OCI-LY7 (cell line): ENCODE measurements at regions not wholly inside any gene's neighbourhood (a gene's known extent, or its start where the extent isn't known, plus 50 kb on each side); places are given as distances from the start of the nearest gene placed in this dataset.

Source experiments
- BruUV-seq: library from RNA; stranded (reverse); fragments of 400-500 nt; replicated peaks from 2 replicates; lab custom pipeline; 2021; lab: Mats Ljungman, UMichigan
- CTCF ChIA-PET: fragments of 300-600 bp; sonication (Branson Sonifier 250); formaldehyde crosslinking; loops from one replicate; lab custom pipeline; 2022; ENCODE audit warnings: antibody characterized with exemption; ENCODE audit not compliant: unreplicated experiment; lab: Charles Lee
- POLR2A ChIA-PET: fragments of 300-600 bp; sonication (Branson Sonifier 250); formaldehyde crosslinking; loops from one replicate; lab custom pipeline; 2022; ENCODE audit warnings: antibody characterized with exemption; lab: Charles Lee
- DNase-seq: peaks from one replicate; pipeline ENCODE4 v3.0.0-alpha.2; 2015; ENCODE audit warnings: low spot score
- H2AFZ ChIP-seq: fragments of 200-600 bp; sonication (generic), shearing (Covaris generic); 2 replicates; pipeline ENCODE4 v1.6.1; 2014; ENCODE audit warnings: mild to moderate bottlenecking, antibody characterized with exemption, low read length, moderate library complexity
- H3K27ac ChIP-seq: fragments of 200-600 bp; sonication (generic); 2 replicates; pipeline ENCODE4 v1.5.1; 2014; ENCODE audit warnings: mixed run types, low read depth, mild to moderate bottlenecking, moderate library complexity, low read length, inconsistent platforms; ENCODE audit not compliant: poor library complexity, severe bottlenecking
- H3K36me3 ChIP-seq: fragments of 200-600 bp; sonication (generic); 2 replicates; pipeline ENCODE4 v1.6.1; 2014; ENCODE audit warnings: mild to moderate bottlenecking, antibody characterized with exemption, low read length, moderate library complexity, mixed read lengths; ENCODE audit not compliant: insufficient read depth
- H3K4me1 ChIP-seq: fragments of 200-600 bp; sonication (generic); 2 replicates; pipeline ENCODE4 v1.5.1; 2014; ENCODE audit warnings: mild to moderate bottlenecking, low read length; ENCODE audit not compliant: insufficient read depth, poor library complexity, severe bottlenecking
- H3K4me2 ChIP-seq: fragments of 200-600 bp; sonication (generic); 2 replicates; pipeline ENCODE4 v1.6.1; 2014; ENCODE audit warnings: mild to moderate bottlenecking, low read length
- H3K4me3 ChIP-seq: fragments of 200-600 bp; sonication (generic); 2 replicates; pipeline ENCODE4 v1.5.1; 2014; ENCODE audit warnings: mild to moderate bottlenecking, low read depth, low read length; ENCODE audit not compliant: poor library complexity, severe bottlenecking
- H3K79me2 ChIP-seq: fragments of 200-600 bp; sonication (generic); 2 replicates; pipeline ENCODE4 v1.6.1; 2016; ENCODE audit warnings: low read depth, mild to moderate bottlenecking, low read length, moderate library complexity, mixed read lengths; ENCODE audit not compliant: insufficient read depth
- H3K9me2 ChIP-seq: fragments of 200-600 bp; sonication (generic); 2 replicates; pipeline ENCODE4 v1.6.1; 2016; ENCODE audit warnings: mild to moderate bottlenecking, low read length, mixed read lengths; ENCODE audit not compliant: insufficient read depth
- H3K9me3 ChIP-seq: fragments of 200-600 bp; sonication (generic); 2 replicates; pipeline ENCODE4 v1.6.1; 2014; ENCODE audit warnings: mild to moderate bottlenecking, mixed run types, low read length, mixed read lengths
- H4K20me1 ChIP-seq: fragments of 200-600 bp; sonication (generic); 2 replicates; pipeline ENCODE4 v1.6.1; 2014; ENCODE audit warnings: mild to moderate bottlenecking, antibody characterized with exemption, low read length, moderate library complexity, mixed read lengths; ENCODE audit not compliant: insufficient read depth
- CTCF ChIP-seq: fragments of 200-600 bp; sonication (generic); conservative IDR thresholded peaks from 2 replicates; pipeline ENCODE4 v1.5.1; 2014; ENCODE audit warnings: mild to moderate bottlenecking, antibody characterized with exemption, low read length, moderate library complexity, mixed read lengths
- EZH2phosphoT487 ChIP-seq: fragments of 200-600 bp; sonication (generic); IDR thresholded peaks from 2 replicates; pipeline ENCODE4 v1.6.1; 2018; ENCODE audit warnings: low read depth, borderline replicate concordance, mild to moderate bottlenecking, mixed run types, antibody characterized with exemption, low read length, moderate library complexity, mixed read lengths
- intact Hi-C: fragments of 100-400 bp; cut with micrococcal nuclease; formaldehyde crosslinking; loops from one replicate; pipeline ENCODE4 v1.10.0; 2022; ENCODE audit not compliant: unreplicated experiment

- Histone ChIP-seq H3K9me3 (no peaks in the 10 kb centered on the region), H3K27ac (no peak overlapping the region), H3K79me2 (no peaks in the 10 kb centered on the region), H3K4me1 (no peaks in the 10 kb centered on the region), H4K20me1 (no peaks in the 10 kb centered on the region), H3K9me2 (no peaks in the 10 kb centered on the region), H3K4me3 (no peak overlapping the region), H3K4me2 (no peak overlapping the region), H2AFZ (no peak overlapping the region), H3K36me3 (no peaks in the 10 kb centered on the region)
- no peak for TF ChIP-seq CTCF
- no peak for TF ChIP-seq EZH2phosphoT487
- intact Hi-C loops = no loop called here
- POLR2A ChIA-PET = interaction anchor here (1.1 kb wide), 1 partner anchor 8 kb away, joined by 4 read pairs; no protein-coding TSS in a partner anchor
- DNase-seq = no peak
- no TSS peak for BruUV-seq
- CTCF ChIA-PET = no interaction called here
Observed at GRCh38 chr3:21294768-21295167, 456.2 kb downstream of the ZNF385D start.

GRCh38 chr3:21292971-21293370 lies 458.0 kb downstream of the ZNF385D start:
- POLR2A ChIA-PET = interaction anchor here (1.3 kb wide), 1 partner anchor 14 kb away, joined by 3 read pairs; no protein-coding TSS in a partner anchor

GRCh38 chr3:21290557-21290956 lies 460.5 kb downstream of the ZNF385D start:
- Histone ChIP-seq H3K79me2 (no peaks in the 10 kb centered on the region), H3K9me3 (no peaks in the 10 kb centered on the region), H3K4me3 (no peak overlapping the region), H2AFZ (no peak overlapping the region), H3K9me2 (no peaks in the 10 kb centered on the region), H3K4me2 (no peak overlapping the region), H3K4me1 (no peaks in the 10 kb centered on the region), H4K20me1 (no peaks in the 10 kb centered on the region), H3K36me3 (no peaks in the 10 kb centered on the region), H3K27ac (no peak overlapping the region)
- CTCF ChIA-PET = no interaction called here
- POLR2A ChIA-PET = interaction anchor here (1.1 kb wide), 1 partner anchor 11 kb away, joined by 3 read pairs; no protein-coding TSS in a partner anchor
- DNase-seq = no peak
- no peak for TF ChIP-seq EZH2phosphoT487
- peak; percentile 79 for TF ChIP-seq CTCF
- intact Hi-C loops = no loop called here
- no TSS peak for BruUV-seq

More at GRCh38 chr3:21292971-21293370, 458.0 kb downstream of the ZNF385D start:
- no peaks in the 10 kb centered on the region for H3K9me3 ChIP-seq
- CTCF ChIA-PET = no interaction called here
- H3K36me3 ChIP-seq = no peaks in the 10 kb centered on the region
- TF ChIP-seq EZH2phosphoT487 = no peak
- no peaks in the 10 kb centered on the region for H3K9me2 ChIP-seq
- H3K4me1 ChIP-seq = no peaks in the 10 kb centered on the region
- DNase-seq = no peak
- no peak overlapping the region for H3K4me3 ChIP-seq
- no peak overlapping the region for H2AFZ ChIP-seq
- H3K4me2 ChIP-seq = no peak overlapping the region
- BruUV-seq = no TSS peak
- no peak overlapping the region for H3K27ac ChIP-seq
- H3K79me2 ChIP-seq = no peaks in the 10 kb centered on the region
- intact Hi-C loops = no loop called here
- no peaks in the 10 kb centered on the region for H4K20me1 ChIP-seq
